ENCODE measurements at regions not wholly inside any gene's neighbourhood (a gene's known extent, or its start where the extent isn't known, plus 50 kb on each side); places are given as distances from the start of the nearest gene placed in this dataset.

DNA sequence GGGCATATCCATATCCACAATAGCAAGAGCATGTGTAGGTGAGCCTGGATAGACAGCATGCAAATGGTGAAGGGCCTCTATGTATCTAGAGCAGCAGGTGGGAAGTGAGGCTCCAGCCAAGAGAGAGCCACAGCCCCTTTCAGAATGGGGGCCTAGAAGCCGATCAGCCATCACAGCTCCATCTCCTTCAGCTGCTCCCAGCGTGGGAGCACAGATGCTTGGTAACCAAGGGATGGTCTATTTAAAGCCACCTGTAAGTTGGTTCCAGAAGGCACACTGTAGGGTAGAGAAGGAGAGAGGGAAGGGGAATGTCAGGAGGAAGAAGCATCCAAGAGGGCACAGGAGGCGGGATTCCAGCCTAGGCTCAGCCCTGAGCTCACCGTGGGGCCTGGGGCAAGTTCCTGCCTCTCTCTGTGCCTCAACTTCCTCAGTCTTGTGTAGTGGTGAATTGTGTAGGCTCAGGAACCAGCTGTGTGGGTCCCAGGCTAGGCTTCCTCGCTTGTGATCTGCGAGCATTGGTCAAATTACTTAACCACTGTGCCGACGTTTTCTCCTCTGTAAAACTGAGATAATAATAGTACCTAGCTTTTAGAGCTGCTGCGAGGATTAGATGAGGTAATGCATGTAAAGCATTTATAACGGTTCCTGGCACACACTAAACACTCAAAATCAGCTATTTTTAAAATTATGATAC lies 122.9 kb upstream of the NAV2 start:
- H3K9me3 Mint-ChIP-seq: peaks cover 33% of the 10 kb centered on the region
- H3K4me3 Mint-ChIP-seq: no peak overlapping the region
- DNase-seq: no peak
- TF ChIP-seq CTCF (IDR thresholded peaks at IDR 0.05): no peak
- peaks cover 5% of the 10 kb centered on the region for H3K36me3 Mint-ChIP-seq (ENCODE audit: low read depth)
- no peaks in the 10 kb centered on the region for H3K4me1 Mint-ChIP-seq
- peaks cover 5% of the 10 kb centered on the region for H3K27me3 Mint-ChIP-seq (ENCODE audit: low read depth, poor library complexity)
- H3K27ac Mint-ChIP-seq: no peak overlapping the region

- no peak for TF ChIP-seq CTCF (IDR thresholded peaks at IDR 0.05)
Measured at GRCh38 chr11:19587979-19588378, 124.7 kb upstream of the NAV2 start.

GRCh38 chr11:19580646-19581045 lies 132.0 kb upstream of the NAV2 start:
- Mint-ChIP-seq H3K27me3 (ENCODE audit: low read depth, poor library complexity) (peaks cover 11% of the 10 kb centered on the region), H3K9me3 (peaks cover 30% of the 10 kb centered on the region), H3K4me1 (peaks cover 10% of the 10 kb centered on the region), H3K27ac (no peak overlapping the region), H3K36me3 (ENCODE audit: low read depth) (no peaks in the 10 kb centered on the region), H3K4me3 (no peak overlapping the region)
- TF ChIP-seq CTCF (IDR thresholded peaks at IDR 0.05): no peak
- DNase-seq: no peak

More at GRCh38 chr11:19587979-19588378, 124.7 kb upstream of the NAV2 start:
- H3K27me3 Mint-ChIP-seq (ENCODE audit: low read depth, poor library complexity): peaks cover 11% of the 10 kb centered on the region
- peaks cover 5% of the 10 kb centered on the region for H3K36me3 Mint-ChIP-seq (ENCODE audit: low read depth)
- peaks cover 48% of the 10 kb centered on the region for H3K9me3 Mint-ChIP-seq
- DNase-seq: no peak
- H3K27ac Mint-ChIP-seq: no peak overlapping the region
- no peak overlapping the region for H3K4me3 Mint-ChIP-seq
- H3K4me1 Mint-ChIP-seq: no peaks in the 10 kb centered on the region

DNA sequence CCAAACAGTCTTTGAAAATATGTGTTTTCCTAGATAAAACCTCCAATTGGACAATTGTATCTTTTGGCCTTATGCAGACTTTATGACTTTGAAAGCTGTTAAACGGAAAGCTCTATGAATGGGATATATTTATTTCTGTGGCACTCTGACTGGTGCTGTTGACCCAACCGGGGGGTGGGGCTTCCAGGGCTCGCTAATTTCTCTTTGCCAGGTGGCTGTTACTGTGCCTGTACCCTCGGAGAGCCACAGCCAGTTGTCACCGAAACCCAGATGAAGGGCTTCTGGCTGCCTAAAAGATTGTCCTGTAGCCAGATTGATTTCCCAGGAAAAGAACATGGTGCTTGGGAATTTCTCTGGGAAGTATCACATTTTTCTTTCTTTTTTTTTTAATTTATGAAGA lies 132.7 kb upstream of the NAV2 start:
- DNase-seq: no peak
- Mint-ChIP-seq H3K27me3 (ENCODE audit: low read depth, poor library complexity) (peaks cover 8% of the 10 kb centered on the region), H3K36me3 (ENCODE audit: low read depth) (no peaks in the 10 kb centered on the region), H3K27ac (no peak overlapping the region), H3K4me3 (no peak overlapping the region), H3K4me1 (peaks cover 10% of the 10 kb centered on the region), H3K9me3 (peaks cover 23% of the 10 kb centered on the region)
- no peak for TF ChIP-seq CTCF (IDR thresholded peaks at IDR 0.05)

- Mint-ChIP-seq H3K4me3 (no peak overlapping the region), H3K27me3 (ENCODE audit: low read depth, poor library complexity) (no peaks in the 10 kb centered on the region), H3K36me3 (ENCODE audit: low read depth) (no peaks in the 10 kb centered on the region), H3K4me1 (peaks cover 10% of the 10 kb centered on the region), H3K9me3 (peaks cover 12% of the 10 kb centered on the region), H3K27ac (no peak overlapping the region)
- TF ChIP-seq CTCF (IDR thresholded peaks at IDR 0.05): no peak
- DNase-seq: no peak
Measured at GRCh38 chr11:19578871-19579270, 133.8 kb upstream of the NAV2 start.

- DNase-seq: no peak
- H3K36me3 Mint-ChIP-seq (ENCODE audit: low read depth): no peaks in the 10 kb centered on the region
- H3K4me1 Mint-ChIP-seq: peaks cover 10% of the 10 kb centered on the region
- H3K4me3 Mint-ChIP-seq: no peak overlapping the region
- no peaks in the 10 kb centered on the region for H3K27me3 Mint-ChIP-seq (ENCODE audit: low read depth, poor library complexity)
- TF ChIP-seq CTCF (IDR thresholded peaks at IDR 0.05): no peak
- H3K27ac Mint-ChIP-seq: no peak overlapping the region
- H3K9me3 Mint-ChIP-seq: peaks cover 7% of the 10 kb centered on the region
Measured at GRCh38 chr11:19577976-19578619, 134.5 kb upstream of the NAV2 start.

All from nephron progenitor cell (in vitro differentiated cells).